ENCODE measurements at regions not wholly inside any gene's neighbourhood (a gene's known extent, or its start where the extent isn't known, plus 50 kb on each side); places are given as distances from the start of the nearest gene placed in this dataset.

DNA sequence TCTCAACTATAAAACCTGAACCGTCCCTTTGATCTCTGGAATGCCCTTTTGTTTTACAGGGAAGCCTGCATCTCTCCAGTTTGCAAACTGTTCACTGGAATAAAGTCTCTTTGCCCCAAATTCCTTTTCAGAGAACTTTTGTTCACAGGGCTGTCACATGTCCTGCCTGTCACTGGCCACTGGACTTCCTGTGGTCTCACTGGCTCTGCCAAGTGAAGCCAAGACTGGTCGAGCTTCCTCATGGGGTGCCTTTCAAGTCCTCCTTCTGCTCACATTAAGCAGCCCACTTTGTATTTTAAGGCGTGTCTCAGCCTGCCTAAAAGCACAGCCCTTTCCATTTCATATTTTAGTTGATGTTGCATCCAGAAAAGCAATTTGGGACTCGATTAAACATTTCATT lies 215.7 kb downstream of the KATNAL1 start:
- 17% methylated on average over 4 of the region's 4 CpGs for WGBS (ENCODE audit: missing lambda C conversion rate)
- ATAC-seq (no peak), DNase-seq (ENCODE audit: low read depth in 1 of 2, low spot score in 1 of 2) (no peak), FAIRE-seq (no peak)
- ChIA-PET CTCF (no interaction called here), POLR2A (no interaction called here)
- Histone ChIP-seq H3K27ac (no peak overlapping the region), H3K4me3 (no peak overlapping the region), H3K9me3 (no peaks in the 10 kb centered on the region), H3K4me1 (no peaks in the 10 kb centered on the region), H3K4me2 (no peak overlapping the region)
- TF ChIP-seq KDM5A (IDR thresholded peaks at IDR 0.05): no peak
- TF ChIP-seq HOXB13 (CRISPR knock-in tag; IDR thresholded peaks at IDR 0.05; ENCODE audit: low read depth): no peak
- no peak for TF ChIP-seq NPAS2 (CRISPR knock-in tag; IDR thresholded peaks at IDR 0.05; ENCODE audit: borderline replicate concordance)
- TF ChIP-seq NFE2L2 (conservative IDR thresholded peaks at IDR 0.05; ENCODE audit: low read length): no peak

DNA sequence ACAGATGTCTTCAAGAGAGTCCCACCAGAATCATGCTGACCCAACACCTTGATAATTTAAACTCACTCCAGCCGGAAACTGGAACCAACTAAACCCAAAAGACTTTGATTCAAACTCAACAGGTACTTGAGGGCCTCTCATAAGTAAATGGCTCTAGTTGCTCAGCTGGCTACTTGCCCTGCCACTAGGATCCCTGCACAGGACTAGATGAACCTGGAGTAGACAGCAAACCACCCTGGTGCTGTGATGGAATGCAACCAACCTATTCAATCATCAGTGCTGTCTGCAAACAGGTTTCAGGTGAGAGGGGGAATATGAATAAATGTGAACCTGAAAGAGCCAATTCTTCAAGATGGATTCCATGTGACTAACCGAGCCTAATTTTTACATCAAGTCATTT lies 216.3 kb downstream of the KATNAL1 start:
- no peak for TF ChIP-seq FOSL2 (IDR thresholded peaks at IDR 0.05)
- TF ChIP-seq FOSL2 (CRISPR knock-in tag; IDR thresholded peaks at IDR 0.05): no peak
- no peak for TF ChIP-seq KDM1A (IDR thresholded peaks at IDR 0.05; ENCODE audit: low read depth)
- no peak for TF ChIP-seq USF2 (IDR thresholded peaks at IDR 0.05)
- TF ChIP-seq BHLHE40 (IDR thresholded peaks at IDR 0.05; ENCODE audit: low read depth, low read length): no peak
- no peak for TF ChIP-seq RFX5 (IDR thresholded peaks at IDR 0.05)
- no peak for TF ChIP-seq POLR2A (IDR thresholded peaks at IDR 0.05; ENCODE audit: low read length)
- no peak for TF ChIP-seq GATA3 (IDR thresholded peaks at IDR 0.05; ENCODE audit: borderline replicate concordance)
- no peak for TF ChIP-seq CBX2 (IDR thresholded peaks at IDR 0.05; ENCODE audit: borderline replicate concordance, low read depth)
- no peak for TF ChIP-seq FOSB (CRISPR knock-in tag; IDR thresholded peaks at IDR 0.05)
- no peak for TF ChIP-seq JUNB (IDR thresholded peaks at IDR 0.05)
- TF ChIP-seq RAD21 (conservative IDR thresholded peaks at IDR 0.05 in 1 of 2, IDR thresholded peaks at IDR 0.05 in 1 of 2): no peak
- no peak for TF ChIP-seq ZFP36 (IDR thresholded peaks at IDR 0.05; ENCODE audit: borderline replicate concordance, partially characterized antibody)
- TF ChIP-seq SMC3 (IDR thresholded peaks at IDR 0.05): no peak
- TF ChIP-seq SREBF2 (IDR thresholded peaks at IDR 0.05): no peak
- Histone ChIP-seq H3K4me3 (no peak overlapping the region), H3K27ac (no peak overlapping the region), H3K4me1 (no peaks in the 10 kb centered on the region), H3K4me2 (no peak overlapping the region), H3K9me3 (no peaks in the 10 kb centered on the region)
- ATAC-seq: no peak
- CTCF ChIA-PET: interaction anchor here (1.2 kb wide), 1 partner anchor 22 kb away, joined by 3 read pairs; no protein-coding TSS in a partner anchor
- 45% methylated on average over 2 of the region's 2 CpGs for WGBS (ENCODE audit: missing lambda C conversion rate)
- no peak for DNase-seq (ENCODE audit: low read depth in 1 of 2, low spot score in 1 of 2)
- no peak for FAIRE-seq
- POLR2A ChIA-PET: no interaction called here

DNA sequence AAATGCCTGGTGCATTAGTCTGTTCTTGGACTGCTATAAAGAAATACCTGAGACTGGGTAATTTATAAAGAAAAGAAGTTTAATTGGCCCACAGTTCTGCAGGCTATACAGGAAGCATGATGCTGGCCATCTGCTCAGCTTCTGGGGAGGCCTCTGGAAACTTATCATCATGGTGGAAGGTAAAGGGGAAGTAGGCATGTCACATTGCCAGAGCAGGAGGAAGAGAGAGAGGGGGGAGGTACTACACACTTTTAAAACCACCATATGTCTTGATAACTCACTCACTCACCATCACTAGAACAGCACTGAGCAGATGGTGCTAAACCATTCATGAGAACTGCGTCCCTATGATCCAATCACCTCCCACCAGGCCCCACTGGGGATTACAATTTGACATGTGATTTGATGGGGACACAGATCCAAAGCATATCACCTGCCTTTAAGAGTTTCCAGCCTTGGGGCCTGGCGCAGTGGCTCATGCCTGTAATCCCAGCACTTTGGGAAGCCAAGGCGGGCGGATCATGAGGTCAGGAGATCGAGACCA lies 219.0 kb downstream of the KATNAL1 start:
- WGBS (ENCODE audit: missing lambda C conversion rate): 65% methylated on average over 4 of the region's 5 CpGs
- TF ChIP-seq HOXA7 (CRISPR knock-in tag; IDR thresholded peaks at IDR 0.05) (no peak), KDM5A (IDR thresholded peaks at IDR 0.05) (no peak), SMC3 (IDR thresholded peaks at IDR 0.05) (no peak), HMGXB4 (CRISPR knock-in tag; IDR thresholded peaks at IDR 0.05; ENCODE audit: borderline replicate concordance) (no peak), USF2 (IDR thresholded peaks at IDR 0.05) (no peak), MYC (IDR thresholded peaks at IDR 0.05; ENCODE audit: borderline replicate concordance, low read length) (no peak), CEBPB (IDR thresholded peaks at IDR 0.05) (no peak), TFCP2L1 (CRISPR knock-in tag; IDR thresholded peaks at IDR 0.05) (no peak), PHF8 (IDR thresholded peaks at IDR 0.05; ENCODE audit: borderline replicate concordance, low read depth) (no peak), KDM1A (IDR thresholded peaks at IDR 0.05; ENCODE audit: low read depth) (no peak), ZSCAN20 (CRISPR knock-in tag; IDR thresholded peaks at IDR 0.05) (no peak), ZC3H11A (IDR thresholded peaks at IDR 0.05) (no peak), PBX3 (IDR thresholded peaks at IDR 0.05) (no peak), EHF (CRISPR knock-in tag; IDR thresholded peaks at IDR 0.05) (no peak), POLR2A (IDR thresholded peaks at IDR 0.05; ENCODE audit: low read length) (no peak), SREBF2 (IDR thresholded peaks at IDR 0.05) (no peak), RAD21 (conservative IDR thresholded peaks at IDR 0.05 in 1 of 2, IDR thresholded peaks at IDR 0.05 in 1 of 2) (no peak), BHLHE40 (IDR thresholded peaks at IDR 0.05; ENCODE audit: low read depth, low read length) (no peak), FOSB (CRISPR knock-in tag; IDR thresholded peaks at IDR 0.05) (no peak), E2F6 (IDR thresholded peaks at IDR 0.05; ENCODE audit: borderline replicate concordance, low read depth) (no peak)
- Histone ChIP-seq H3K4me1 (no peaks in the 10 kb centered on the region), H3K4me2 (no peak overlapping the region), H3K4me3 (no peak overlapping the region), H3K9me3 (no peaks in the 10 kb centered on the region), H3K27ac (no peak overlapping the region)
- CTCF ChIA-PET: no interaction called here
- FAIRE-seq (no peak), ATAC-seq (no peak), DNase-seq (ENCODE audit: low read depth in 1 of 2, low spot score in 1 of 2) (no peak)
- POLR2A ChIA-PET: no interaction called here

All from A549 (cell line).